Adrenal gland (tissue), 9 donors: ENCODE measurements at regions not wholly inside any gene's neighbourhood (a gene's known extent, or its start where the extent isn't known, plus 50 kb on each side); places are given as distances from the start of the nearest gene placed in this dataset.

Source experiments
- DNase-seq, 7 donors: peaks; one replicate each; pipeline ENCODE4 v3.0.0-alpha.2; 2019 to 2020
- H3K27ac ChIP-seq, 5 donors: fragments of 200-600 bp; sonication (generic) in 4 of 5; 1 replicate in 3 of 5; 2 replicates in 2 of 5; pipeline versions ENCODE4 v1.5.1 to v1.8.0; 2016 to 2020; ENCODE audit warnings: mild to moderate bottlenecking in 1 of 5
- H3K27me3 ChIP-seq: fragments of 200-600 bp; 2 replicates; pipeline ENCODE4 v1.8.0; 2021
- H3K36me3 ChIP-seq, 2 donors: fragments of 200-600 bp; replicated peaks in 1 of 2; 1 replicate in 1 of 2; 2 replicates in 1 of 2; pipeline versions ENCODE4 v1.5.1 to v1.8.0; 2018 to 2022
- H3K4me1 ChIP-seq, 2 donors: fragments of 200-600 bp; replicated peaks in 1 of 2; 1 replicate in 1 of 2; 2 replicates in 1 of 2; pipeline versions ENCODE4 v1.5.1 to v1.8.0; 2018 to 2021
- H3K4me3 ChIP-seq, 4 donors: fragments of 200-600 bp; sonication (generic) in 3 of 4; one replicate each; pipeline ENCODE4 v1.5.1; 2016 to 2018
- H3K9me3 ChIP-seq, 3 donors: fragments of 200-600 bp; sonication (generic) in 1 of 3; replicated peaks in 1 of 3; 1 replicate in 2 of 3; 2 replicates in 1 of 3; pipeline versions ENCODE4 v1.5.1 to v1.8.0; 2016 to 2021
- POLR2A ChIP-seq, 2 donors: fragments of 450-650 bp; IDR thresholded peaks; one replicate each; pipeline ENCODE4 v1.6.1; 2017; ENCODE audit warnings: antibody characterized with exemption in 2 of 2, mild to moderate bottlenecking in 2 of 2, moderate library complexity in 1 of 2
- WGBS, 4 donors: extraction: QIAGEN DNeasy Blood & Tissue Kit in 2 of 4; methylation state at CpG; one replicate each; pipeline versions ENCODE4 v1.1.5 to v1.1.7; 2013 to 2017; 5-methylcytosine and 5-hydroxymethylcytosine counted together
- intact Hi-C, 2 donors: fragments of 100-400 bp; cut with DNase I; formaldehyde crosslinking; loops; one replicate each; pipeline versions ENCODE4 v1.14.1 to v1.15.0; 2022 to 2023
- TF ChIP-seq, protein P1 (sequence below), 6 experiments: fragments of 450-650 bp in 4 of 6; fragments of 200-600 bp in 2 of 6; sonication (generic) in 1 of 6; IDR thresholded peaks; 1 replicate in 5 of 6; 2 replicates in 1 of 6; pipeline versions ENCODE4 v1.5.1 to v1.8.0; 2016 to 2021; ENCODE audit warnings: antibody characterized with exemption in 6 of 6, mild to moderate bottlenecking in 2 of 6, moderate library complexity in 1 of 6
- donor health status: healthy with polysubstance abuse.
- donor health status: Bipolar disorder and iron deficiency.
- donor health status: DM: yes; HTN: yes; CAD: no.
- donor health status: DM: no; HTN: no; CAD: no.
- donor health status: DM: no; HTN: no; CAD: no.

DNA sequence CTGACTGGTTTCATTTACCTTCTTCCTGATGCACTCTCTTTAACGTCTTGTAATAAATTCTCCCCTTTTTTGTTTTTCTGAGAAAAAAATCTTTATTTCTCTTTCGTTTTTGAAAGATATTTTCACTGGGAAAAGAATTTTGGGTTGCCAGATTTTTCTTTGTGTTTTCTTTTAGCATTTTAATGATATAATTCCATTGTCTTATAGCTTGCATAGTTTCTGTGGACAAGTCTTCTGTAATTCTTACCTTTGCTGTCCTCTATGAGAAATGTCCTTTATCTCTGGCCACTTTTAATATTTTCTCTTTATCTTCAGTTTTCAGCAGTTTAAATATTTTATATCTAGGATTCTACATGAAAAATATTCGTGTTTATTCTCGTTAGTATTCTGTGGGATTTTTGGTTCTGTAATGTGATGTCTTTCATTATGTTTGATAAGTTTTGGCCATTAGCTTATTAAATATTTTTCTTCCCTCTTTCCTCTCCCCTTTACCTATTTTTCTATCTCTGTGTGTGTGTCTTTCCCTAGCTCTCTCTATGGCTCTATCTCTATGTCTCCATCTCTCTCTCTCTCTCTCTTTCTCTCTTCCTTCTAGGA is 236.5 kb downstream of the C16orf95 start:
- no peak overlapping the region for H3K4me3 ChIP-seq
- H3K27ac ChIP-seq: no peak overlapping the region
- no peaks in the 10 kb centered on the region for H3K27me3 ChIP-seq
- DNase-seq: no peak
- no peaks in the 10 kb centered on the region for H3K4me1 ChIP-seq
- TF ChIP-seq, protein P1, sequence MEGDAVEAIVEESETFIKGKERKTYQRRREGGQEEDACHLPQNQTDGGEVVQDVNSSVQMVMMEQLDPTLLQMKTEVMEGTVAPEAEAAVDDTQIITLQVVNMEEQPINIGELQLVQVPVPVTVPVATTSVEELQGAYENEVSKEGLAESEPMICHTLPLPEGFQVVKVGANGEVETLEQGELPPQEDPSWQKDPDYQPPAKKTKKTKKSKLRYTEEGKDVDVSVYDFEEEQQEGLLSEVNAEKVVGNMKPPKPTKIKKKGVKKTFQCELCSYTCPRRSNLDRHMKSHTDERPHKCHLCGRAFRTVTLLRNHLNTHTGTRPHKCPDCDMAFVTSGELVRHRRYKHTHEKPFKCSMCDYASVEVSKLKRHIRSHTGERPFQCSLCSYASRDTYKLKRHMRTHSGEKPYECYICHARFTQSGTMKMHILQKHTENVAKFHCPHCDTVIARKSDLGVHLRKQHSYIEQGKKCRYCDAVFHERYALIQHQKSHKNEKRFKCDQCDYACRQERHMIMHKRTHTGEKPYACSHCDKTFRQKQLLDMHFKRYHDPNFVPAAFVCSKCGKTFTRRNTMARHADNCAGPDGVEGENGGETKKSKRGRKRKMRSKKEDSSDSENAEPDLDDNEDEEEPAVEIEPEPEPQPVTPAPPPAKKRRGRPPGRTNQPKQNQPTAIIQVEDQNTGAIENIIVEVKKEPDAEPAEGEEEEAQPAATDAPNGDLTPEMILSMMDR (IDR thresholded peaks at IDR 0.05): no peak
- no peak for TF ChIP-seq POLR2A (IDR thresholded peaks at IDR 0.05)
- intact Hi-C loops: no loop called here
- peaks cover 0 to 11% (median 5%) of the 10 kb centered on the region in 3 donors for H3K9me3 ChIP-seq
- WGBS, 4 donors: 73 to 77% (median 74%) methylated on average over 4 of the region's 4 CpGs
- no peaks in the 10 kb centered on the region for H3K36me3 ChIP-seq

DNA sequence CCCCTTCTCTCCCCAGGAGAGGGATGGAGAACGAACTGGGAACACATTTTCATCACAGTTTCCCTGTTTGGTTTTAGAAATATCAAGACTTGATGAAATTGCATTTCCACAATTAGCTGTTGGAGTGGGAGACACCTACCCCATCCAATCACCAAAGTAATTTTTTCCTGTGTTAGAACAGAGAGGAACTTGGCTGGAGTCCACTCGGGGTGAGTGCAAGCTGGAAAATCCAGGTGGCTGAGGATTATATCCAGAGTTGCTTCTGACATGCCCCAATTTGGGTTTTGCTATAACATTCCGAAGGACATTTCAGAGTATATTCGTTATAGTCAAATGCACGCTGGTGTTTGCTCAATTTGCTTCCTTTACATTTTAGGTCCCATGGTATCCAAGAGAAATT is 231.8 kb downstream of the C16orf95 start:
- TF ChIP-seq, protein P1 (IDR thresholded peaks at IDR 0.05): no peak
- no peak for TF ChIP-seq POLR2A (IDR thresholded peaks at IDR 0.05)
- no peaks in the 10 kb centered on the region for H3K4me1 ChIP-seq
- 86 to 91% (median 87%) methylated on average over 5 of the region's 5 CpGs for WGBS, 4 donors
- peaks cover 0 to 8% (median 5%) of the 10 kb centered on the region in 3 donors for H3K9me3 ChIP-seq
- H3K36me3 ChIP-seq: no peaks in the 10 kb centered on the region
- H3K27ac ChIP-seq: no peak overlapping the region
- DNase-seq: no peak
- intact Hi-C loops: no loop called here
- no peak overlapping the region for H3K4me3 ChIP-seq
- no peaks in the 10 kb centered on the region for H3K27me3 ChIP-seq

DNA sequence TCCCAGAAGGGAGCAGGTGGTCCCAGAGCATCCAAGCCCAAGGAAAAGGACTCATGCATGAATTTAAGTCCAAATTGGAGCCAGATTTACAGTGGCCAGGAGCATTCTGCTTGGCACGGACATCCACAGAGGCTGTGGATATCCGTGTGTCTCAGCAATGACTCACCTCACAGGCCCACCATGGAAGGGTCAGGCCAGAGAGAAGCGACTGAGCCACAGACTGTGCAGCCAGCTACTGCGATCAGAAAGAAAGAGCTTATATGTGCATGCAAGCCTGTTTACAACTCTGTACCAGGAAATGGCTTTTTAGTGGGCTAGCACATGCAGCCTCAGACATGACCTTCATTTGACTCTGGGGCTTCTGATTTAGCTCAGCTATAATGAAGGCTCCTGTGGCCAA is 231.0 kb downstream of the C16orf95 start:
- no peaks in the 10 kb centered on the region for H3K4me1 ChIP-seq
- H3K27ac ChIP-seq: no peak overlapping the region
- H3K27me3 ChIP-seq: no peaks in the 10 kb centered on the region
- H3K9me3 ChIP-seq: peaks cover 0 to under 1% (median 0%) of the 10 kb centered on the region in 3 donors
- intact Hi-C loops: no loop called here
- H3K36me3 ChIP-seq: no peaks in the 10 kb centered on the region
- WGBS, 4 donors: 75 to 89% (median 80%) methylated on average over 4 of the region's 4 CpGs
- no peak for DNase-seq
- TF ChIP-seq, protein P1 (IDR thresholded peaks at IDR 0.05): no peak
- no peak for TF ChIP-seq POLR2A (IDR thresholded peaks at IDR 0.05)
- no peak overlapping the region for H3K4me3 ChIP-seq

DNA sequence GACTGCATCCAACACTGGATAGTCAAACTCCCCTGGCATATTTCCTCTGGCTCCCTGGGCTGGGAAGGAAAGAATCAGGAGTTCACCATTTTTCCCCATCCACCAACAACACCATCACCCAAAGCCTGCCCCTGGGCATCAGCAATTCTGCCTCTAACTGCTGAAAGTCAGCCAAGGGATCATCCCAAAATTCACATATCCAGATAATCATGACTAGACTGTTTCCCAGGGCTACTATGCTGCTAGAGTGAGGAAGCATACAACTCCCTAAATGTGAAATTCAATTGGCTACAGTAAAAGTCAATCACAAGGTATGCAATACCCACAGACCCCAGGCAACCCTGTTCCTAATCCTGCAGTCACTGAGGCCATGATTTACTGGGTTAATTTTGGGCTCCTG is 230.6 kb downstream of the C16orf95 start:
- Histone ChIP-seq H3K27ac (no peak overlapping the region), H3K9me3 (no peaks in the 10 kb centered on the region), H3K27me3 (no peaks in the 10 kb centered on the region), H3K4me1 (no peaks in the 10 kb centered on the region), H3K36me3 (no peaks in the 10 kb centered on the region), H3K4me3 (no peak overlapping the region)
- no peak for TF ChIP-seq POLR2A (IDR thresholded peaks at IDR 0.05)
- TF ChIP-seq, protein P1 (IDR thresholded peaks at IDR 0.05): no peak
- intact Hi-C loops: no loop called here
- no peak for DNase-seq
